ENCODE measurements at regions not wholly inside any gene's neighbourhood (a gene's known extent, or its start where the extent isn't known, plus 50 kb on each side); places are given as distances from the start of the nearest gene placed in this dataset.
"Not testable (repeated sequence)": the region's sequence is repeated elsewhere in the genome, so short reads cannot be mapped to it uniquely, and the experiment has no call there.

DNA sequence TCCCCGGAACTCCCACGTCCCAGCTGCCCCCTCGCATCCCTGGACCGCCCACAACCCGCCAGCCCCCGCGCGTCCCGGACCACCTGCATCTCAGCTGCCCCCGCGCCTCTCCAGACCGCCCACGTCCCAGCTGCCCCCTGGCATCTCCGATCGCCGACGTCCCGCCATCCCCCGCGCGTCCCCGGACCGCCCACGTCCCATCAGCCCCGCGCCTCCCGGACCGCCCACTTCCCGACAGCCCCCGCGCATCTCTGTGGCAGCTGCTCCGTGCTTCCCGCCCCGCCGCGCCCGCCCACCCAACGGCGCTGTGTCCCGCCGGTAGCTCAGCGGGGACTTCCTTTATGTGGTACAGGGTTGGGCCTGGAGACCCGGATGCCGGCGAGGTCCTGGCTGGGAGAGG lies 955.8 kb downstream of the TMEM121 start:
- H3K4me1 ChIP-seq; H3K27me3 ChIP-seq; H3K9me3 ChIP-seq; intact Hi-C loops (cut with DNase I; ENCODE audit: low total_unique reads); H3K36me3 ChIP-seq; H3K27ac ChIP-seq; H3K4me3 ChIP-seq; DNase-seq: not testable (repeated sequence)

DNA sequence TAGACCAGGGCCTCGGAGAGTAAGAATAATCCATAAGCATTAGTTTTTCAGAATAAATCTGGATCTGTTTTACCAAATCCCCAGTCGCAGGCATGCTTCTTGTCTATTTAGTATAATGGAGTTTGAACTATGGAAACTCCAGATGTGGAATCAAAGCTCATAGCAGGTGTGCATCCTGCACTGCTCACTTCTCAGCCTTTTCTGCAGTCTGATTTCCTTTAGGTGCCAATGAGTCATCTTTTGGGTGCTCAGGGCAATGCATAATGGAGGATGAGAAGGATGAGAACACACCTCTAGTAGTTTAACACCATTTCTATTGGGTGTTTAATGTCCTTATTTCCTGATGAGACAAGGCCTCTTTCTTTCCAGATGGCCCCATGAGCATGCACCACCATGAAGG lies 961.2 kb downstream of the TMEM121 start:
- no peak for TF ChIP-seq POLR2A (IDR thresholded peaks at IDR 0.05)
- TF ChIP-seq, protein P1, sequence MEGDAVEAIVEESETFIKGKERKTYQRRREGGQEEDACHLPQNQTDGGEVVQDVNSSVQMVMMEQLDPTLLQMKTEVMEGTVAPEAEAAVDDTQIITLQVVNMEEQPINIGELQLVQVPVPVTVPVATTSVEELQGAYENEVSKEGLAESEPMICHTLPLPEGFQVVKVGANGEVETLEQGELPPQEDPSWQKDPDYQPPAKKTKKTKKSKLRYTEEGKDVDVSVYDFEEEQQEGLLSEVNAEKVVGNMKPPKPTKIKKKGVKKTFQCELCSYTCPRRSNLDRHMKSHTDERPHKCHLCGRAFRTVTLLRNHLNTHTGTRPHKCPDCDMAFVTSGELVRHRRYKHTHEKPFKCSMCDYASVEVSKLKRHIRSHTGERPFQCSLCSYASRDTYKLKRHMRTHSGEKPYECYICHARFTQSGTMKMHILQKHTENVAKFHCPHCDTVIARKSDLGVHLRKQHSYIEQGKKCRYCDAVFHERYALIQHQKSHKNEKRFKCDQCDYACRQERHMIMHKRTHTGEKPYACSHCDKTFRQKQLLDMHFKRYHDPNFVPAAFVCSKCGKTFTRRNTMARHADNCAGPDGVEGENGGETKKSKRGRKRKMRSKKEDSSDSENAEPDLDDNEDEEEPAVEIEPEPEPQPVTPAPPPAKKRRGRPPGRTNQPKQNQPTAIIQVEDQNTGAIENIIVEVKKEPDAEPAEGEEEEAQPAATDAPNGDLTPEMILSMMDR (IDR thresholded peaks at IDR 0.05), result no peak
- H3K27me3 ChIP-seq, result no peaks in the 10 kb centered on the region
- no peak for DNase-seq
- no peaks in the 10 kb centered on the region for H3K36me3 ChIP-seq
- no peaks in the 10 kb centered on the region for H3K4me1 ChIP-seq
- H3K9me3 ChIP-seq, result no peaks in the 10 kb centered on the region
- H3K27ac ChIP-seq, result no peak overlapping the region
- no peak overlapping the region for H3K4me3 ChIP-seq
- intact Hi-C loops (cut with DNase I; ENCODE audit: low total_unique reads), result no loop called here

DNA sequence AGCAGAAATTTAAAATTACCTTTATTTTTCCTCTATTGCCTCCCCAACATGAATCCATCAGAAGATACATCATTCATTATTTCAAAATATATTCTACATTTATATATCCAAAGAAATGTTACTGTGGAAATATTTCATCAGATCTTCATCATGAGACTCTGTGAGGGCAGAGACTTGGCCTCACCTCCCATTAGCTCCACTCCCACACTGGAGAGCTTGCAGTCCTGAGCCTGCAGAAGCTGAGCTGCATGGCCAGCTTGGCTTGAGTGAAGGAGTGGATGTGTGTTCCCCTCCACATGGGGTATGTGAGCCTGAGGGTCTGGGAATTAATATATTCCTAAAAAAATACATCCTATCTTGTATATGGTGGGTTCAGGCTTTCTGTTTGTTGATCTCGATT lies 961.9 kb downstream of the TMEM121 start:
- Histone ChIP-seq H3K27ac (no peak overlapping the region), H3K9me3 (no peaks in the 10 kb centered on the region), H3K4me1 (no peaks in the 10 kb centered on the region), H3K27me3 (no peaks in the 10 kb centered on the region), H3K36me3 (no peaks in the 10 kb centered on the region), H3K4me3 (no peak overlapping the region)
- TF ChIP-seq, protein P1 (IDR thresholded peaks at IDR 0.05), result no peak
- TF ChIP-seq POLR2A (IDR thresholded peaks at IDR 0.05), result no peak
- no peak for DNase-seq
- intact Hi-C loops (cut with DNase I; ENCODE audit: low total_unique reads), result no loop called here

DNA sequence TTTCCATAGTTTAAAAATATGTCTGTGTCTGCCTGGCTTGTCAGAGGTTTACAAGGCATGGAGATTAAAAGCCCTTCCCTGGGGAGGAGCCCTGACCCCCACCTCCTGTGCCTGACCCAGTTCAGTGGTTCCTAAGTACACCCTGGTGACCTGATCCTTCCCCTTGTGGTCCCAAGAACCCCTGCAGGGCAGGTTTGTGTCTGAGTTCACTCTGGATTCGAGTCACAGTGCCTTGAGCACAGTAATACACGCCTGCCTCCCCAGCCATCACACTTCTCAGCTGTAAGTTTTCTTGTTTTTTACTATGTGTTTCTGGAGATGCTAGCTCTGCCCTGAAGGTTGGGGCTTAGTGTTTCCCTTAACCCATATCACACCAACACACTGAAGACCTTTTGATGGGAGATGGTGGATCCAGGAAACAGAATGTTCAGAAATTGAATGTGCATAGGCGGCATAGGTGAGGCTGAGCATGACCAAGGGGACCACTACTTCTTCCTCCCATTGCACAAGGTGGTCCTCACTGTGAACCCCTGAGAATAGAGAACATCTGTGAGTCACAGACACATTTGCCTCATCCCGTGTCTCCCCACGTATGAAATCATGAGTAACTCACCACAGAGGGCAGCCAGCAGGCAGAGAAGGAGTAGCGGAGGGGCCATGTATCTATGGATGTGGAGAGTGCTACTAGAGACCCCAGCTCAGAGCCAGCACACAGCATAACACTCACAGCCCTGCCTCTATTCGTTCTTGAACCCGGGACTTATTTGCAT lies 962.9 kb downstream of the TMEM121 start:
- Histone ChIP-seq H3K4me3 (no peak overlapping the region), H3K9me3 (no peaks in the 10 kb centered on the region), H3K4me1 (no peaks in the 10 kb centered on the region), H3K36me3 (no peaks in the 10 kb centered on the region), H3K27me3 (no peaks in the 10 kb centered on the region), H3K27ac (no peak overlapping the region)
- TF ChIP-seq POLR2A (IDR thresholded peaks at IDR 0.05), result no peak
- TF ChIP-seq, protein P1 (IDR thresholded peaks at IDR 0.05), result no peak
- intact Hi-C loops (cut with DNase I; ENCODE audit: low total_unique reads), result no loop called here
- no peak for DNase-seq

DNA sequence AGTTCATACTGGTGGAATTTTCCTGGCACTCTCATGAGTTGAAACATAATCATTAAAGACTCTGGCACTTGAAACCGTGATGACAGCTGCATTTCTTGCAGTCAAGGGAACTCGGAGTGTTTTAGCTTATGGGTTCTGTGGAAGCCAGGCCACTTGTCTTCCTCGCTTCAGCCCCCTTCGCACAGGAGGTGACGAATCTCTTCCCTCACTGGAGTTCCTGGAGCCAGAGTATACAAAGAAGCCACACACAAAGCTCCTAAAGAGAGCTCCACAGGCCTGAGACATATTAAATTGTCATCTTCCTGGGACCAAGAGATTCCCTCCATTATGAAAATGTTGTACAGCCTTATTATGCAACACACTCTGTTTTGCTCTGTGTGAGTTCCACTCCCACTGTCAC lies 964.1 kb downstream of the TMEM121 start:
- no peak for TF ChIP-seq POLR2A (IDR thresholded peaks at IDR 0.05)
- TF ChIP-seq, protein P1 (IDR thresholded peaks at IDR 0.05), result no peak
- H3K27me3 ChIP-seq, result no peaks in the 10 kb centered on the region
- no peak overlapping the region for H3K27ac ChIP-seq
- DNase-seq, result no peak
- intact Hi-C loops (cut with DNase I; ENCODE audit: low total_unique reads), result no loop called here
- no peaks in the 10 kb centered on the region for H3K36me3 ChIP-seq
- no peaks in the 10 kb centered on the region for H3K4me1 ChIP-seq
- no peak overlapping the region for H3K4me3 ChIP-seq
- H3K9me3 ChIP-seq, result no peaks in the 10 kb centered on the region

DNA sequence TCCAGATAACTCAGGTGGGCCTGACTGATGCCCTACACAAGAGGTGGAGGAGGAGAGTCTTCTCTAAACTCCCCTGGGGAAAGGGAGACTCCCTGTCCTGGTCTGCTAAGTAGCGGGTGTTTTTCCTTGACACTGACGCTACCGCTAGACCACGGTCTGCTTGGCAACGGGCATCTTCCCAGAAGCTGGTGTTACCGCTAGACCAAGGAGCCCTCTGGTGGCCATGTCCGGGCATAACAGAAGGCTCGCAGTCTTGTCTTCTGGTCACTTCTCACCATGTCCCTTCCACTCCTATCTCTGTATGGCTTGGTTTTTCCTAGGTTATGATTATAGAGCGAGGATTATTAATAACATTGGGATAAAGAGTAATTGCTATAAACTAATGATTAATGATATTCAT lies 965.5 kb downstream of the TMEM121 start:
- H3K36me3 ChIP-seq, result no peaks in the 10 kb centered on the region
- H3K27me3 ChIP-seq, result no peaks in the 10 kb centered on the region
- H3K4me3 ChIP-seq, result no peak overlapping the region
- TF ChIP-seq, protein P1 (IDR thresholded peaks at IDR 0.05), result no peak
- no peak for TF ChIP-seq POLR2A (IDR thresholded peaks at IDR 0.05)
- H3K27ac ChIP-seq, result no peak overlapping the region
- H3K4me1 ChIP-seq, result no peaks in the 10 kb centered on the region
- no peaks in the 10 kb centered on the region for H3K9me3 ChIP-seq
- DNase-seq, result no peak
- intact Hi-C loops (cut with DNase I; ENCODE audit: low total_unique reads), result no loop called here
